Stimulated activated CD4-positive, alpha-beta T cell treated with anti-CD3 and anti-CD28 coated beads, Interleukin-15, amount 100 ng/mL, for 24 hours (primary cell): ENCODE measurements at regions not wholly inside any gene's neighbourhood (a gene's known extent, or its start where the extent isn't known, plus 50 kb on each side); places are given as distances from the start of the nearest gene placed in this dataset.
"Not testable (repeated sequence)": the region's sequence is repeated elsewhere in the genome, so short reads cannot be mapped to it uniquely, and the experiment has no call there.

Source experiments
- DNase-seq: peaks from one replicate; pipeline ENCODE4 v3.0.0-alpha.2; 2020

GRCh38 chr11:28962502-28962901 is 854.3 kb downstream of the METTL15 start:
- no peak for DNase-seq

DNA sequence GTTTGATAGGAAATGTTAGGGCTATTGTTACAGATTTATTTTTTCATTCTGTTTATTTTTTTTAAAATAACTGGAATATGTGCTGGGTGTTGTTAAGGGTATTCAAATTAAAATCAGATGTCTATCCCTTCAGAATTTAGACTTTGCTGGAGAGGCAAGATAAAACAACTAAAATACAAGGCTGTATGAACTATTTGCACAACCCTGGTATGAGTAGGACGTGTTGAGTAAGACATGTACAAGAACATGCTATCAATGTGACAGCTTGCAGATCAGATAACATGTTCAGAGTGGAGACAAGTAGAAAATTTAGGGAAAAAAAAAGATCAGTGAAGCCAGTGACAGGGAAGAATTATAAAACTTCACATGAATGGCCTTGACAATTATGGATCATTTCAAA is 853.5 kb downstream of the METTL15 start:
- no peak for DNase-seq

DNA sequence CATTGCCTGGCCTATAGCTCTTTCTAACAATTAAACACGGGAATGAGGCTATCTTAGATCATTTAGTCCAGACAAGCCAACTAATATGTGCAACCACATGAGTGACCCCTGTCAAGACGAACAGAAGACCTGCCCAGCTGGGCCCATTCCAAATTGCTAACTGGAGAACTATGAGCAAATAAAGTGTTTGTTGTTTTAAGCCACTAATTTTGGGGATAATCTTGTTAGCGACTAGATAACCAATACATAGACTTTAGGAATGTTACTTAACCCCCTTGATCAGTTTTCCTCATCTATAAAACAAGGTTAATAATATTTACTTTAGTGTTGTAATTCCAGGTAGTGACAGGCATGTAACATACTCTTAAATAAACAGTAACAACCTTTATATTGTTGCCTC is 848.3 kb downstream of the METTL15 start:
- DNase-seq = no peak

DNA sequence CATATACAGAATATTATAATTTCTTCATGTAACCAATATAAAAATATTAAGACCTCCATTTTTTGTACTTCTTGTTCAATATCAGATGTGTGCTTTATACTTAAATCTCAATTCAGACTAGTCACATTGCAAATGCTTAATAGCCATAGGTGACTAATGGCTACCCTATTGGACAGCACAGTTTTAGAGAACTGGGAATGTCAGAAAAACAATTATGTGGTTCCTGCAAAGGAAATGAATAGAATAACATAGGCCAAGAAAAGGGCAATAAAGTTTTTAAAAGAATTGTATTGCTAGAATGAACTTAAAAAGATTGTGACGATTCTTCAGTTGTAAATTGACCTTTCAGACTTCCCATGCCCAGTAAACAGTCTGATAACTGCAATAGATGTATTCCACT is 843.0 kb downstream of the METTL15 start:
- no peak for DNase-seq

- no peak for DNase-seq
Observed at GRCh38 chr11:28939381-28939780, 831.2 kb downstream of the METTL15 start.

DNA sequence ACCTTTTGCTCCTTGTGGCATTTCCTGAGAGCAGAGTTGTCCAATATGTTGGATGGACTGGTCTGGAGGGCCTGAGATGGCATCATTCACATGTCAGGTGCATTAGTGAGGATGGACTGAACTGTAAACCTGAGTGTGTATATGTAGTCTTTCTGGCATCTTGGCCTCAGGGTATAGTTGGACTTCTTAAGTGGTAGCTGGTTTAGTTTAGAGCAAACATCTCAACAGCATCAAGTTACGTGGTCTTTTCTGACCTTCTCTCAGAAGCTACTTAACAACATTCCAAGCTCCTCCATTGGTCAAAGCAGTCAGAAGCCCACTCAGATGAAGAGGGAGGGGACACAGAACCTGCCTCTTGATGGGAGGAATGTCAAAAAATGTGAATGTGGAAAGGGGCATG is 829.9 kb downstream of the METTL15 start:
- DNase-seq = no peak

DNA sequence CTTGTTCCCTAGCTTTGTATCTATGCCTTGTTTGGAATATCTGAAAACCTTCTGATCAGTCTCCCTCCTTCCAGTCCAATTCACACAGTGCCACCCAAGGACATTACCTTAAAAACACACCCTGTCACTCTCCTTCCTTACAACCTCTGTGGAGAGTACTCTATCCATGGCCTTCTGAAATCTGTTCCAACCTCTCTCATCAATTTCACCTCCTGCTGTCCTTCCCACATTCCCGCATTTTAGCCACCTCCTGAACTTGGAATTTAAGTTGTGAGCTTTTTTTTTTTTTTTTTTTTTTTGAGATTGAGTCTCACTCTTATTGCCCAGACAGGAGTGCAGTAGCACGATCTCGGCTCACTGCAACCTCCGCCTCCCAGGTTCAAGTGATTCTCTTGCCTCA is 824.8 kb downstream of the METTL15 start:
- DNase-seq = no peak

DNA sequence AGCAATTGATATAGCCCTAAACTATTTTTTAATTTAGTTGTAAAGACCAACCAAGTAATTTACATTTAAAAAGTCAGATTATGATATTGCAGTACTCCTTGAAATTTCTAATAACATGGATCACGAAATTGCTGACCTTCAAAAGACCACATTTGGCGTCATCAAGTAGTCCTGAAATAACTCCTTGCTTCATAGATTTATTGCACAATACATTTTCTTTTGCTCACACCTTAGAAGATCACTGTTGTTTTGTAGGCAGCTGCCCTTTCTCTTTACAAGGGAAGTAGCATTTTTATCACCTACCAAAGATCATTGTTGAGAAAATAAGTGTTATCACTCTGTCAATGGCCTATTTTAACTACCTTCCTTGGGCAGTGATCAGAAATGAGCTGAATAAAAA is 815.8 kb downstream of the METTL15 start:
- DNase-seq = no peak

DNA sequence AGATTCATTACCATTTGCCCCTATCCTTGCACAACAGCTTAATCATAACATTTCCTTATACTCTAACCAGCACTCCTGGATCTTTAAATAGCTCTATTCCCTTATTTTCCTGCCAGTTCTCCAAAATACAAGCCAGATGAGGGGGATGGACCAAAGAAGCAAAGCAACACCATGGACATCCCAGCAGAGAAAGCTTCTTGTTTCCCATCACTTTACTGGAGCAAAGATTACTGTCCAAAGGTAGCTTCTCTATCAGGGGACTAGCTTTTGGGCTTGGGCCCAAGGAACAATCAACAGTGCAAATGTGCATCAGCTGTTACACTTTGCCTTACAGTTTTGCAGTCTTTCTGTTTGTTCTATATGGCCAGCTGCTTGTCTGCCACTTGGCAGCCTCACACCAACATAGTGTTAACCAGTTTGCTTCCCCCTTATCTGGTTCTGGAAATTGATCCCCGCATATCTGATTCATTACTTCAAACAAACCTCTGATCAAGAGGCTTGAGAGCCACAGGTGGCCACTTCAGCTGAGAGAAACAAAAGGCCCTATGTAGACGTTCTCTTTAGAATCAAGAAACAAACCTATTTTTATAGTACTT is 814.3 kb downstream of the METTL15 start:
- DNase-seq = no peak

DNA sequence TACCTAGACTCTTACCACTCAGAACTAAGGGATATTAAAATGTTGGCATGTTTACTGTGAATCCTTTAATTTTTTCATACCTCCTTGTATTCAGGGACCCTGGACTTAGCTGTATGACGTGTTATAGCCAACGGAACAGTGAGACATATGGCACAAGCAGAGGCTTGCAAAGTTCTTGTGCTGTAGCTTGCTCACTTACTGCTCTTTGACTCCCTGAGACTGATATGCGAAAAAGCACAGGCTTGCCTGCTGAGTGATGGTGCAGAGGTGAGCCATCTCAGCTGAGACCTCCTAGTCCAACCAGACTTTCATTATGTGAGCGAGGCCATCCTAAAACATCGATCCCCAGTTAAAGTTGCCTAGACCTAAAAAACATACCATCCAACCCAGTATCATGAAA is 811.0 kb downstream of the METTL15 start:
- no peak for DNase-seq

GRCh38 chr11:28913883-28914282 is 805.7 kb downstream of the METTL15 start:
- DNase-seq = no peak

- no peak for DNase-seq
Observed at GRCh38 chr11:28911829-28912228, 803.6 kb downstream of the METTL15 start.

DNA sequence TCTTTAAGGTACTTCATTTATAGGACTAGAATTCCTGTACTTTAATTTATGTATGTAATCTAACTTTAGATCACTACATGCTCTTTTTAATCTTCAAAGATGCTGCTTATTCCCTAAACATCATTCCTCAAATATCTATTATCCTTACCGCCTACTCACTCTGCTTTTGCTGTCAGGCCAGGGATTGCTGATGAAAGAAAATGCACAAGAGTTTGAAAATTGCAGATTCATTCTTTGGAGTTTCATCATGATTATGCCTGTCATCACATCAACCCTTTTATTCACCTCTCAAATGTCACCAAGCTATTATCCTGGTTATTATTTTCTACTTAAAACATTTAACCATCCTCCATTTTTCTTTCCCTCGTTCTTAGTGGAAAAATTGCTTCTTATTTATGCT is 802.7 kb downstream of the METTL15 start:
- DNase-seq = no peak

- DNase-seq = no peak
Observed at GRCh38 chr11:28903716-28904115, 795.5 kb downstream of the METTL15 start.

- DNase-seq = no peak
Observed at GRCh38 chr11:28900427-28900826, 792.2 kb downstream of the METTL15 start.

DNA sequence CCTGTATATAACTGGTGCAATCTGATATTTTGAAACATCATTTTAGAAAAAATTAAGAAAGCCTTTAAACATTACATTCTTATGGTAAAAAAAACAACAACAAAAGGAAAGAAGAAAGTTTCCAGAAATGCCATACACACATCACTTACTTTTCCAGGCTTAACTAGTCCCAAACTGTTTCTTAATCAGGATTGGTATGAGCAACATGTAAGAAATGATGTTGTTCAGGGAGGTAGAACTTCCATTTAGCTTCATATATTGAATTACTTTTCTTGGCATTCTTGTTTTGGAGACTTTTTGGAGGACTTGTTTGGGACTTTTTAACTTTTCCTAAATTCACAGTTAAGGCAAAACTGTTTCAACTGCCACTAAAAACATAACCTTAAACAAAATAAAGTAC is 791.5 kb downstream of the METTL15 start:
- DNase-seq = no peak

DNA sequence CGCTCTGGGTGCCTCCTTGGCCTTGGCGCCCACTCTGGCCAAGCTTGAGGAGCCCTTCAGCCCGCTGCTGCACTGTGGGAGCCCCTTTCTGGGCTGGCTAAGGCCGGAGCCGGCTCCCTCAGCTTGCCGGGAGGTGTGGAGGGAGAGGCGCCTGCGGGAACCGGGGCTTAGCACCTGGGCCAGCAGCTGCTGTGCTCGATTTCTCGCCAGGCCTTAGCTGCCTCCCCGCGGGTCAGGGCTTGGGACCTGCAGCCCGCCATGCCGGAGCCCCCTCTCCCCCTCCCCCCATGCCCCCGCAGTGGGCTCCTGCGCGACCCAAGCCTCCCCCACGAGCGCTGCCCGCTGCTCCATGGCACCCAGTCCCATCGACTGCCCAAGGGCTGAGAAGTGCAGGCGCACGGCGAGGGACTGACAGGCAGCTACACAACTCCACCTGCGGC is 782.4 kb downstream of the METTL15 start:
- DNase-seq = not testable (repeated sequence)

DNA sequence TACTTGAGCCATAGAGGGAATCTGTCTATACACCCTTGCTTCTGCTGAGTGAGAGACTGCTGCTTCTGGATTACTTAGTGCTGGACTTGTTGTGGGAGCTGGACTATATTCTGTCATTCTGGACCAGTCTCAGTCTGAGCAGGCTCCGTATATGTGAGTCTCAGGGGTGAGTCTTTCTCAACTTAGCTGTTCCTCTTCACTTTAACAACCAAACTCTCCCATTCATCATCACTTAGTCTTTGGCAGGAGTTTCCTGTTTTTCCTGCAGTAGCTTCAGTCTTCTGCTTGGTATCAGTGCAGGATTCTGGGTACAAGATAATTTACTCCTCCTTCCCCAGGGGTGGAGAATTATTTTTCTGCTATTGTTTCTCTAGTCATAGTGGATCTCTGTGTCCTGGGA is 779.5 kb downstream of the METTL15 start:
- DNase-seq = no peak

DNA sequence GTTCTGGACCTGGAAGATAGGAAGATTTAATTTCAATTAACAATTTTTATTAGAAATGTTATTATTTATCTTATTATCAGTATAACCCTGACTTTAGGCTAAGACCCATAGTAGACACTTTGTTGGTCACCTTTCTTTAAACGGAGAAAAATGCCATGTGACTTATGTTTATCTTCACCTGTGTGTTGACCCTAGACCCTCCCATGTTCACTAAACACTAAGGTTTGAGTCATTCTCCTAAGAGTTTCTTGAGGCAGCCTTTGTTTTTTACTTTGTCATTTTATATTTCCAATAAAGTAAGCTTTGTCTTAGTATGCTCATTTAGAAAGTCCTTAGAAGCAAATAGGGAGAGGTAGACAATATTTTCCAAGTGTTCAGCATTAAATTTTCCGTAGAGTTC is 771.7 kb downstream of the METTL15 start:
- no peak for DNase-seq

- DNase-seq = no peak
Observed at GRCh38 chr11:28878025-28878424, 769.8 kb downstream of the METTL15 start.

GRCh38 chr11:28877340-28877739 is 769.2 kb downstream of the METTL15 start:
- DNase-seq = no peak

- DNase-seq = no peak
Observed at GRCh38 chr11:28874706-28875105, 766.5 kb downstream of the METTL15 start.

DNA sequence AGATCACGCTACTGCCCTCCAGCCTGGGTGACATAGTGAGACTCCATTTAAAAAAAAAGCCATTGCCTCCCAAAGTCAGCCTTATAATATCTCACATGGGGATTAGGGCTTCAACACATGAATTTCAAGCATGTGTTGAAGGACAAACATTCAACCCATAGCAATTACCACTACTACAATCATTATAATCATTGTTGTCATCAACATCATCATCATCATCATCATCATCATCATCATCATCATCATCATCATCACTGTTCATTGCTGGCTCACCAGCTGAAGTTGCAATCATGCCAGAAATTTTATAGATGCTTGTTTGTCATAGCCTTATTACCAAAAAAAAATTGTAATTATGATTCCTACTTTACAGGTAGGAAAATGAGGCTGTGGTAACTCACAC is 762.9 kb downstream of the METTL15 start:
- no peak for DNase-seq

DNA sequence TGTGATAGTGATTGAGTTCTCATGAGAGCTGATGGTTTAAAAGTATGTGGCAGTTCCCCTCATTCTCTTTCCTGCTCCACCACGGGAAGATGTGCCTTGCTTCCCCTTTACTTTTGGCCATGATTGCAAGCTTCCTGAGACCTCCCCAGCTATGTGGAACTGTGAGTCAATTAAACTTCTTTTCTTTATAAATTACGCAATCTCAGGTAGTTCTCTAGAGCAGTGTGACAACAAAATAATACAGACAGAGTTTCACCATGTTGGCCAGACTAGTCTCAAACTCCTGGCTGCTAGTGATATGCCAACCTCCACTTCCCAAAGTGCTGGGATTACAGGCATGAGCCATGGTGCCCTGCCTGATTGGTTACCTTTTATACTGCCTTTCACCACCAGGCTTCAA is 755.2 kb downstream of the METTL15 start:
- DNase-seq = no peak

DNA sequence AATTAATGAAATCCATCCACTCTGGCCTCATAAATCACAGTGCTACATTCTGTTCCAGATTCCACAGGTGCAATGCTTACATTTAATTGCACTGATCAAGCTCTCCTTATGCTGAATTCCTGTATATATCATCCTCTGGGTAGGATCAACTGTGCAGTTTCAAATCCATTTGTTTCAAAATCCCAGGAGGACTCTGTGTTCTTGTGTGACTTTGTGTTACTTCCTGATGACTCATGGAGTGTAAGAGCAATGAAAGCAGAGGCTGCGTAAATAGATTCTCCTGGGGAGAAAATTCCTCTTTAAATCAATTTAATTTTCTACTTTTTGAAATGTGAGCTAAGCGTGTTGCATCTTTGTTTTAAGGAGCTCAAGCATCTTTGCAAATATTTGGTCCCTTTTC is 752.7 kb downstream of the METTL15 start:
- DNase-seq = no peak

DNA sequence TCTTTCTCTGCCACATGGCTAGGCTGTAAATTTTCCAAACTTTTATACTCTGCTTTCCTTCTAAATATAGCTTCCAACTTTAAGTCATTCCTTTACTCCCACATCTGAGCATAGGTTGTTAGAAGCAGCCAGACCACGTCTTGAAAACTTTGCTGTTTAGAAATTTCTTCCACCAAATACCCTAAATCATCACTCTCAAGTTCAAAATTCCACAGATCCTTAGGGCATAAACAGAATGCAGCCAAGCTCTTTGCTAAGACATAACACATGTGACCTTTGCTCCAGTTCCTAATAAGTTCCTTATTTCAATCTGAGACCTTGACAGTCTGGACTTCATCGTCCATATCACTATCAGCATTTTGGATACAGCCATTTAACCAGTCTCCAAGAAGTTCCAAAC is 749.9 kb downstream of the METTL15 start:
- no peak for DNase-seq
